C4-2B (cell line): ENCODE measurements at regions not wholly inside any gene's neighbourhood (a gene's known extent, or its start where the extent isn't known, plus 50 kb on each side); places are given as distances from the start of the nearest gene placed in this dataset.

Source experiments
- ZFX ChIP-seq: fragments of 450-650 bp; IDR thresholded peaks from 2 replicates; pipeline ENCODE4 v1.6.1; 2017
- TF ChIP-seq, protein P1 (sequence below): fragments of 450-650 bp; conservative IDR thresholded peaks from 2 replicates; pipeline ENCODE4 v1.5.1; 2017; ENCODE audit warnings: mild to moderate bottlenecking

- TF ChIP-seq, protein P1, sequence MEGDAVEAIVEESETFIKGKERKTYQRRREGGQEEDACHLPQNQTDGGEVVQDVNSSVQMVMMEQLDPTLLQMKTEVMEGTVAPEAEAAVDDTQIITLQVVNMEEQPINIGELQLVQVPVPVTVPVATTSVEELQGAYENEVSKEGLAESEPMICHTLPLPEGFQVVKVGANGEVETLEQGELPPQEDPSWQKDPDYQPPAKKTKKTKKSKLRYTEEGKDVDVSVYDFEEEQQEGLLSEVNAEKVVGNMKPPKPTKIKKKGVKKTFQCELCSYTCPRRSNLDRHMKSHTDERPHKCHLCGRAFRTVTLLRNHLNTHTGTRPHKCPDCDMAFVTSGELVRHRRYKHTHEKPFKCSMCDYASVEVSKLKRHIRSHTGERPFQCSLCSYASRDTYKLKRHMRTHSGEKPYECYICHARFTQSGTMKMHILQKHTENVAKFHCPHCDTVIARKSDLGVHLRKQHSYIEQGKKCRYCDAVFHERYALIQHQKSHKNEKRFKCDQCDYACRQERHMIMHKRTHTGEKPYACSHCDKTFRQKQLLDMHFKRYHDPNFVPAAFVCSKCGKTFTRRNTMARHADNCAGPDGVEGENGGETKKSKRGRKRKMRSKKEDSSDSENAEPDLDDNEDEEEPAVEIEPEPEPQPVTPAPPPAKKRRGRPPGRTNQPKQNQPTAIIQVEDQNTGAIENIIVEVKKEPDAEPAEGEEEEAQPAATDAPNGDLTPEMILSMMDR = no peak
- TF ChIP-seq ZFX = no peak
Observed at GRCh38 chr11:28476864-28477263, 368.7 kb downstream of the METTL15 start.
